Neuronal stem cell (in vitro differentiated cells): ENCODE measurements at regions not wholly inside any gene's neighbourhood (a gene's known extent, or its start where the extent isn't known, plus 50 kb on each side); places are given as distances from the start of the nearest gene placed in this dataset.
A peak's percentile ranks its signal among the peaks of the same experiment; 100 is the strongest.

Experiments
- DNase-seq: peaks from one replicate; pipeline ENCODE4 v3.0.0-alpha.2; 2013; ENCODE audit warnings: low spot score
- H2AFZ ChIP-seq: one replicate; pipeline ENCODE4 v1.6.1; 2013; ENCODE audit warnings: mild to moderate bottlenecking, low read length, inconsistent platforms
- H2AK5ac ChIP-seq: 2 replicates; pipeline ENCODE4 v1.6.1; 2013; ENCODE audit warnings: low read depth, mild to moderate bottlenecking, inconsistent platforms, low read length, moderate library complexity, mixed read lengths
- H2BK120ac ChIP-seq: 2 replicates; pipeline ENCODE4 v1.6.1; 2013; ENCODE audit warnings: low read depth, mild to moderate bottlenecking, inconsistent platforms, low read length, moderate library complexity, mixed read lengths
- H2BK12ac ChIP-seq: one replicate; pipeline ENCODE4 v1.6.1; 2013; ENCODE audit warnings: low read length, inconsistent platforms
- H2BK15ac ChIP-seq: 2 replicates; pipeline ENCODE4 v1.6.1; 2013; ENCODE audit warnings: mild to moderate bottlenecking, low read length, inconsistent platforms, mixed read lengths
- H2BK5ac ChIP-seq: one replicate; pipeline ENCODE4 v1.6.1; 2013; ENCODE audit warnings: inconsistent platforms, mild to moderate bottlenecking, low read length, moderate library complexity
- H3K14ac ChIP-seq: one replicate; pipeline ENCODE4 v1.6.1; 2013; ENCODE audit warnings: low read length, inconsistent platforms
- H3K18ac ChIP-seq: 2 replicates; pipeline ENCODE4 v1.6.1; 2013; ENCODE audit warnings: low read length, inconsistent platforms
- H3K23ac ChIP-seq: 2 replicates; pipeline ENCODE4 v1.6.1; 2013; ENCODE audit warnings: low read depth, mild to moderate bottlenecking, mixed read lengths, low read length, inconsistent platforms; ENCODE audit not compliant: poor library complexity
- H3K27ac ChIP-seq: replicated peaks from 3 replicates; pipeline ENCODE4 v1.5.1; 2013; ENCODE audit warnings: low read length, inconsistent platforms
- H3K27me3 ChIP-seq, 3 experiments: 2 replicates each; pipeline ENCODE4 v1.6.1; 2013; ENCODE audit warnings: low read length in 3 of 3, mild to moderate bottlenecking in 2 of 3, inconsistent platforms in 1 of 3, low read depth in 1 of 3, mixed read lengths in 1 of 3, moderate library complexity in 1 of 3; ENCODE audit not compliant: control insufficient read depth in 3 of 3, insufficient read depth in 3 of 3
- H3K36me3 ChIP-seq, 2 donors: replicated peaks in 1 of 2; 2 replicates each; pipeline ENCODE4 v1.6.1; 2013; ENCODE audit warnings: low read length in 2 of 2; ENCODE audit not compliant: control insufficient read depth in 2 of 2, insufficient read depth in 2 of 2
- H3K4ac ChIP-seq: 2 replicates; pipeline ENCODE4 v1.6.1; 2013; ENCODE audit warnings: inconsistent platforms, mild to moderate bottlenecking, low read length, moderate library complexity
- H3K4me1 ChIP-seq, 2 donors: 1 replicate in 1 of 2; 2 replicates in 1 of 2; pipeline ENCODE4 v1.6.1; 2013; ENCODE audit warnings: low read length in 2 of 2, low read depth in 1 of 2; ENCODE audit not compliant: control insufficient read depth in 2 of 2, insufficient read depth in 1 of 2
- H3K4me2 ChIP-seq: one replicate; pipeline ENCODE4 v1.6.1; 2013; ENCODE audit warnings: mild to moderate bottlenecking, low read length, inconsistent platforms; ENCODE audit not compliant: insufficient read depth, poor library complexity, severe bottlenecking
- H3K4me3 ChIP-seq, 2 donors: 2 replicates each; pipeline ENCODE4 v1.5.1; 2013; ENCODE audit warnings: low read length in 2 of 2, mild to moderate bottlenecking in 2 of 2, inconsistent platforms in 1 of 2, moderate library complexity in 1 of 2
- H3K79me1 ChIP-seq: one replicate; pipeline ENCODE4 v1.6.1; 2013; ENCODE audit warnings: low read depth, mild to moderate bottlenecking, inconsistent platforms, low read length, moderate library complexity
- H3K9ac ChIP-seq: one replicate; pipeline ENCODE4 v1.6.1; 2013; ENCODE audit warnings: mild to moderate bottlenecking, low read depth, low read length, inconsistent platforms; ENCODE audit not compliant: poor library complexity
- H3K9me3 ChIP-seq, 2 donors: replicated peaks in 1 of 2; 2 replicates each; pipeline versions ENCODE3 to v1.6.1; 2013; ENCODE audit warnings: low read length in 2 of 2, mild to moderate bottlenecking in 2 of 2, inconsistent platforms in 1 of 2, low read depth in 1 of 2, mixed read lengths in 1 of 2, moderate library complexity in 1 of 2; ENCODE audit not compliant: control insufficient read depth in 2 of 2, insufficient read depth in 1 of 2
- H4K8ac ChIP-seq: one replicate; pipeline ENCODE4 v1.6.1; 2013; ENCODE audit warnings: low read depth, mild to moderate bottlenecking, inconsistent platforms, low read length, moderate library complexity
- H4K91ac ChIP-seq: one replicate; pipeline ENCODE4 v1.6.1; 2013; ENCODE audit warnings: low read length, low read depth, mild to moderate bottlenecking, inconsistent platforms; ENCODE audit not compliant: poor library complexity
- WGBS, 2 donors: extraction: QIAGEN DNeasy Blood & Tissue Kit; methylation state at CpG; one replicate each; pipeline ENCODE4 v1.1.7; 2013; ENCODE audit warnings: missing lambda C conversion rate in 2 of 2, mixed read lengths in 1 of 2; ENCODE audit not compliant: insufficient read length in 2 of 2, insufficient replicate concordance in 1 of 2; ENCODE audit errors: extremely low coverage in 2 of 2; 5-methylcytosine and 5-hydroxymethylcytosine counted together

GRCh38 chr5:82656341-82656761, 378.2 kb upstream of the RPS23 start:
- no peak overlapping the region for H3K23ac ChIP-seq
- H2BK12ac ChIP-seq = no peak overlapping the region
- H4K91ac ChIP-seq = no peak overlapping the region
- H3K36me3 ChIP-seq = no peaks in the 10 kb centered on the region
- no peak overlapping the region for H2BK120ac ChIP-seq
- no peaks in the 10 kb centered on the region for H3K9me3 ChIP-seq
- no peak overlapping the region for H3K4ac ChIP-seq
- H3K14ac ChIP-seq = no peak overlapping the region
- no peak overlapping the region for H4K8ac ChIP-seq
- no peak overlapping the region for H3K18ac ChIP-seq
- no peak overlapping the region for H3K9ac ChIP-seq
- H3K79me1 ChIP-seq = no peaks in the 10 kb centered on the region
- no peak overlapping the region for H2BK5ac ChIP-seq
- H3K27ac ChIP-seq = no peak overlapping the region
- no peak overlapping the region for H2AFZ ChIP-seq
- H3K4me3 ChIP-seq = no peak overlapping the region
- no peak for DNase-seq
- H2AK5ac ChIP-seq = no peak overlapping the region
- no CpG with 5 or more reads among the region's 2 CpGs for WGBS, 2 donors
- H2BK15ac ChIP-seq = no peak overlapping the region
- no peaks in the 10 kb centered on the region for H3K27me3 ChIP-seq
- peaks cover 0 to 1% of the 10 kb centered on the region in 2 donors for H3K4me1 ChIP-seq
- no peak overlapping the region for H3K4me2 ChIP-seq

- Histone ChIP-seq H4K8ac (no peak overlapping the region), H2BK5ac (no peak overlapping the region), H2BK15ac (no peak overlapping the region), H3K4me3 (no peak overlapping the region), H3K4me2 (no peak overlapping the region), H4K91ac (no peak overlapping the region), H3K79me1 (no peaks in the 10 kb centered on the region), H3K27ac (no peak overlapping the region), H3K27me3 (no peaks in the 10 kb centered on the region), H3K4ac (no peak overlapping the region), H3K14ac (no peak overlapping the region), H3K9ac (no peak overlapping the region), H3K9me3 (no peaks in the 10 kb centered on the region), H3K36me3 (no peaks in the 10 kb centered on the region), H2AFZ (peak overlapping the region; percentile 35), H3K18ac (peak overlapping the region; percentile 13), H3K23ac (peak overlapping the region; percentile 50), H3K4me1 (no peaks in the 10 kb centered on the region), H2AK5ac (no peak overlapping the region), H2BK12ac (no peak overlapping the region), H2BK120ac (peak overlapping the region; percentile 44)
- no CpG with 5 or more reads among the region's 7 CpGs for WGBS, 2 donors
- DNase-seq = no peak
These were observed 376.9 kb upstream of the RPS23 start for GRCh38 chr5:82655078-82655477.

DNA sequence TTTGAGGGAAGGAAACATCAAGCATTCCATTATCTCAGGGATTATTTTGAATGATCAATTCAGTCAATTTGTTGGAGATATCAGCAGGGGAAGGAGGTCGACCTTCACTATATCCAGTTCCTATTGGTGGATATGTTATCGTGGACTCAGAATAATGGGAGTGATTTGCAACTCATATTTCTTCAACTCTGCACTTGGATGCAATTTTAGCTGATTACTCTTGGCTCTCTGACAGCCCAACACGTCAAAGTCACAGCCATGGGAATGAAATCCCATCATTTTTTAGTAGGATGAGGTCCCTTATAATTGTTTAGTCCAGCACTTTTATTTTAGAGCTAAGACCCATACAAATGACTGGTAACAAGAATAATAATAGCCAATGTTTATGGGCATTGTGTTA, 371.8 kb upstream of the RPS23 start:
- Histone ChIP-seq H2BK5ac (no peak overlapping the region), H4K8ac (no peak overlapping the region), H3K27me3 (no peaks in the 10 kb centered on the region), H3K4me1 (peaks cover 0 to 5% of the 10 kb centered on the region in 2 donors), H4K91ac (no peak overlapping the region), H3K4ac (no peak overlapping the region), H3K27ac (no peak overlapping the region), H2BK15ac (no peak overlapping the region), H2AK5ac (no peak overlapping the region), H3K9me3 (no peaks in the 10 kb centered on the region), H3K23ac (no peak overlapping the region), H3K9ac (no peak overlapping the region), H3K4me3 (no peak overlapping the region), H3K14ac (no peak overlapping the region), H3K18ac (no peak overlapping the region), H2AFZ (no peak overlapping the region), H3K36me3 (no peaks in the 10 kb centered on the region), H3K4me2 (no peak overlapping the region), H2BK120ac (no peak overlapping the region), H2BK12ac (no peak overlapping the region), H3K79me1 (no peaks in the 10 kb centered on the region)
- no peak for DNase-seq
- WGBS, 2 donors = no CpG with 5 or more reads among the region's 3 CpGs

DNA sequence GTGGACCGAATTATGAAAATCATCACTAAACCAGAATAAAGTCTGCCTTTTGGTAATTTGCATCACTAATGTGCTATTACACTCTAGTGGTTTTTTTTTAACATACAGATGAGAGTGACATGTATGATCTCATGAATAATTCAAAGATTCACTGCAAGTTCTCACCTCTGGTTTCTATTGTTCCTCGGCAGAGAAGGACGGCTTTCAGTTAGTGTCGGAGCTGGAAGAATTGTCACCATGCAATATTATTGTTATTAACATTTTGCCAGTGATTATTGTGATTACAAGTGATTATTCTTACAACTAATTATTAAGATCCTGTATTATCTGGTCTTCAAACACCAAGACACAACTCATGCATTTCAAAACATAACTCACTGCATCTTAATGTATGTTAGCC, 366.6 kb upstream of the RPS23 start:
- H3K23ac ChIP-seq = no peak overlapping the region
- no peaks in the 10 kb centered on the region for H3K79me1 ChIP-seq
- no peak overlapping the region for H2BK120ac ChIP-seq
- no peak overlapping the region for H2AK5ac ChIP-seq
- H3K18ac ChIP-seq = no peak overlapping the region
- no peak overlapping the region for H3K4me2 ChIP-seq
- no CpG with 5 or more reads among the region's 4 CpGs for WGBS, 2 donors
- H3K27ac ChIP-seq = no peak overlapping the region
- H3K14ac ChIP-seq = no peak overlapping the region
- no peak overlapping the region for H2BK5ac ChIP-seq
- no peak overlapping the region for H3K4me3 ChIP-seq
- no peak overlapping the region for H4K8ac ChIP-seq
- no peak for DNase-seq
- H3K4me1 ChIP-seq = peaks cover 0 to 12% of the 10 kb centered on the region in 2 donors
- H3K9ac ChIP-seq = no peak overlapping the region
- H3K27me3 ChIP-seq = no peaks in the 10 kb centered on the region
- H2BK12ac ChIP-seq = no peak overlapping the region
- no peaks in the 10 kb centered on the region for H3K36me3 ChIP-seq
- no peak overlapping the region for H3K4ac ChIP-seq
- peak overlapping the region; percentile 30 for H2AFZ ChIP-seq
- no peak overlapping the region for H2BK15ac ChIP-seq
- no peaks in the 10 kb centered on the region for H3K9me3 ChIP-seq
- H4K91ac ChIP-seq = no peak overlapping the region
